ENCODE measurements at regions not wholly inside any gene's neighbourhood (a gene's known extent, or its start where the extent isn't known, plus 50 kb on each side); places are given as distances from the start of the nearest gene placed in this dataset.

DNA sequence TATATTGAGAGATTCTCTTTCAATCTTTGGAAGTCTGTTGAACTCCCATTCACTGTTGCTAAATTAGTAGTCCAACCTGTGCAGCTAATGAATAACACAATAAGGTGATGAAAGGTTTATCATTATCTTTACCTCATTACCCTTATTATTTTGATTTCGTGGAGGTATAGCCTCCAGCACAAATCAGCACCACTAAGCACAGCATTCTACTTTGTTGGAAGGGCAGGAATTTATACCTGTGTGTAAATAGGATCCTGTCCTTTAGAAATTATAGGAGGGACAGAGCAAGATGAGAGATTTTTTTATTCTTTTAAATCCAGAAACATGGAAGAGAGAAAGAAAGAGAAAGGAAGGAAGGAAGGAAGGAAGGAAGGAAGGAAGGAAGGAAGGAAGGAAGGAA, 454.1 kb downstream of the PDGFC start:
- no peak for FAIRE-seq
- Histone ChIP-seq H3K79me2 (ENCODE audit: control insufficient read depth, insufficient read depth, low read length) (no peaks in the 10 kb centered on the region), H3K9me3 (replicated peaks; ENCODE audit: control insufficient read depth, insufficient read depth, low read length) (no peaks in the 10 kb centered on the region), H3K9ac (replicated peaks; ENCODE audit: extremely low read depth, insufficient read depth, low read length) (no peak overlapping the region), H2AFZ (ENCODE audit: low read depth, low read length) (no peak overlapping the region), H3K4me1 (ENCODE audit: control insufficient read depth, extremely low read depth, insufficient read depth, low read length) (no peaks in the 10 kb centered on the region), H3K27ac (ENCODE audit: insufficient read depth, low read depth, low read length) (no peak overlapping the region), H3K27me3 (ENCODE audit: control insufficient read depth in 2 of 2, insufficient read depth in 2 of 2, low read length in 2 of 2) (no peaks in the 10 kb centered on the region), H3K4me2 (ENCODE audit: insufficient read depth, low read length) (no peak overlapping the region), H3K4me3 (replicated peaks in 1 of 3; ENCODE audit: insufficient read depth in 1 of 3, low read depth in 1 of 3, low read length in 3 of 3) (no peak overlapping the region), H4K20me1 (replicated peaks; ENCODE audit: control insufficient read depth, extremely low read depth, insufficient read depth, low read length) (no peaks in the 10 kb centered on the region), H3K36me3 (ENCODE audit: control insufficient read depth in 2 of 2, extremely low read depth in 1 of 2, insufficient read depth in 2 of 2, low read length in 2 of 2) (no peaks in the 10 kb centered on the region), H3K9me1 (replicated peaks; ENCODE audit: control insufficient read depth, extremely low read depth, insufficient read depth, low read length) (no peaks in the 10 kb centered on the region)
- CTCF ChIA-PET: no interaction called here
- POLR2A ChIA-PET: no interaction called here
- TF ChIP-seq FOS (IDR thresholded peaks at IDR 0.05; ENCODE audit: borderline replicate concordance, insufficient read depth, low read length) (no peak), POLR2AphosphoS5 (IDR thresholded peaks at IDR 0.05; ENCODE audit: insufficient read depth, low read depth, low read length) (no peak), POLR2A (IDR thresholded peaks at IDR 0.05; ENCODE audit: low read depth, low read length) (no peak), EZH2 (IDR thresholded peaks at IDR 0.05; ENCODE audit: borderline replicate concordance, low read depth, low read length, severe bottlenecking) (no peak), GATA2 (IDR thresholded peaks at IDR 0.05; ENCODE audit: insufficient read depth, insufficient read length, low read depth, low read length) (no peak), JUN (IDR thresholded peaks at IDR 0.05; ENCODE audit: borderline replicate concordance, insufficient read depth, insufficient read length, low read depth) (no peak), MYC (IDR thresholded peaks at IDR 0.05; ENCODE audit: low read depth, low read length) (no peak)
- TF ChIP-seq, protein P1, sequence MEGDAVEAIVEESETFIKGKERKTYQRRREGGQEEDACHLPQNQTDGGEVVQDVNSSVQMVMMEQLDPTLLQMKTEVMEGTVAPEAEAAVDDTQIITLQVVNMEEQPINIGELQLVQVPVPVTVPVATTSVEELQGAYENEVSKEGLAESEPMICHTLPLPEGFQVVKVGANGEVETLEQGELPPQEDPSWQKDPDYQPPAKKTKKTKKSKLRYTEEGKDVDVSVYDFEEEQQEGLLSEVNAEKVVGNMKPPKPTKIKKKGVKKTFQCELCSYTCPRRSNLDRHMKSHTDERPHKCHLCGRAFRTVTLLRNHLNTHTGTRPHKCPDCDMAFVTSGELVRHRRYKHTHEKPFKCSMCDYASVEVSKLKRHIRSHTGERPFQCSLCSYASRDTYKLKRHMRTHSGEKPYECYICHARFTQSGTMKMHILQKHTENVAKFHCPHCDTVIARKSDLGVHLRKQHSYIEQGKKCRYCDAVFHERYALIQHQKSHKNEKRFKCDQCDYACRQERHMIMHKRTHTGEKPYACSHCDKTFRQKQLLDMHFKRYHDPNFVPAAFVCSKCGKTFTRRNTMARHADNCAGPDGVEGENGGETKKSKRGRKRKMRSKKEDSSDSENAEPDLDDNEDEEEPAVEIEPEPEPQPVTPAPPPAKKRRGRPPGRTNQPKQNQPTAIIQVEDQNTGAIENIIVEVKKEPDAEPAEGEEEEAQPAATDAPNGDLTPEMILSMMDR (IDR thresholded peaks at IDR 0.05; ENCODE audit: extremely low read depth in 1 of 2, insufficient read depth in 1 of 2, low read depth in 1 of 2, low read length in 2 of 2): no peak
- TF ChIP-seq, protein P2, sequence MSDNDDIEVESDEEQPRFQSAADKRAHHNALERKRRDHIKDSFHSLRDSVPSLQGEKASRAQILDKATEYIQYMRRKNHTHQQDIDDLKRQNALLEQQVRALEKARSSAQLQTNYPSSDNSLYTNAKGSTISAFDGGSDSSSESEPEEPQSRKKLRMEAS (IDR thresholded peaks at IDR 0.05; ENCODE audit: insufficient read depth, insufficient read length): no peak
- intact Hi-C loops (cut with micrococcal nuclease): no loop called here
- no TSS peak for BruUV-seq (replicated peaks)
- no peak for DNase-seq (ENCODE audit: low read depth, low spot score)
- dilution Hi-C loops (cut with MboI; ENCODE audit: extremely low pct_ligation_motif_present, low sequenced_read_pairs): no loop called here

Data from endothelial cell of umbilical vein (primary cell).